ENCODE measurements at regions not wholly inside any gene's neighbourhood (a gene's known extent, or its start where the extent isn't known, plus 50 kb on each side); places are given as distances from the start of the nearest gene placed in this dataset.

DNA sequence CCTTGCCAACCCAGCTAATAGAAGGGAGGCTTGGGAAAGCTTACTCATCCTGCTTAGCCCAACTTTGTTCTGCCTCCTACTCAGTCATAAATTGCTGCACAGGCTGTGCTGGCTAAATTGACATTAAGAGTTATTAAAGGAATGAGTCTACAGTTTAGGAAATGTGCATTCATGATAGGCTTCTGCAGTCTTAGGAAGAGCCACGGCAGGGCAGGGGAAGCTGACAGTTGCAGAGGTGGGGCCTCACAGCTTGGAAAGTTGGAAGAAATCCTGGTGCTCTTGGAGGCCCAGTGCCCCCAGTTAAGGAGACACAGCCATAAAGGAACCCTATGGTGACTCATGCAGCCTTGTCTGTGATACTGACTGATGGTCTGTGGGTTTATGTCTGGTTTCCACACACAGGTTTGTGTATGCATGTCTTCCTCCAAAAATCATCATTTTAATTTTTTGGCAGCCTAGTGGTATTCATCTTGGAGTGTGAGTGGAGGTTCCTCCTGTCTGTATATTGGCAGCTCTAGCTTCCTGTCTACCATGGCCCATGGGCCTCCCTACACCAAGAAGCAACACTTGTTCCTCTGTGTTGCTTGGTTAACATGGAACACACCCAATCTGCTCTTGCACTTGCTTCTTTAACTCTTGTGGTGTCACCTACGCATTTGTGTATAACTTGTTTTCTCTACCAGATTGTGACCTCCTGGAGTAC, 135.0 kb upstream of the KL start:
- peaks cover 2% of the 10 kb centered on the region for H3K9me3 ChIP-seq (ENCODE audit: low read length)
- H3K4me3 ChIP-seq (ENCODE audit: low read length), result no peak overlapping the region
- no peaks in the 10 kb centered on the region for H3K4me1 ChIP-seq (ENCODE audit: insufficient read depth, low read length)
- no peaks in the 10 kb centered on the region for H3K36me3 ChIP-seq (ENCODE audit: insufficient read depth, low read length)
- H2AFZ ChIP-seq (ENCODE audit: low read depth, low read length), result no peak overlapping the region
- no peaks in the 10 kb centered on the region for H3K27me3 ChIP-seq (ENCODE audit: insufficient read depth, low read length)

DNA sequence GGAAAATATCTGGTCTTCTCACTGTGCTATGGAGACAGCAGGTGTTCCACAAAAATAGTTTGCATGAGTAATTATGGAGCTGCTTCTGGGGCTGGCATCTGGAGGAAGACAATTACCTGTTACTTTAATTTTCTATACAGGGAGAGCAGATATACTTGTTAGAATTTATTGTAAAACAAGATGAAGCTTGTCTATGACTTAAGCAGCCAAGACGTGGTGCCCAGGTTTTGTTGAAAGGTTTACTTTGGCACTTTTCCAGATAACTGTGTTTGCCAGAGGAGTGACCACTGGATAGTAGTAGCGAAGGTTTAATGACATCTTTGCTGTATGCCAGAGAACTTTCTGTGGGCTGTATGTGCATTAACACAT, 134.5 kb upstream of the KL start:
- Histone ChIP-seq H3K9me3 (ENCODE audit: low read length) (peaks cover 2% of the 10 kb centered on the region), H2AFZ (ENCODE audit: low read depth, low read length) (no peak overlapping the region), H3K4me3 (ENCODE audit: low read length) (no peak overlapping the region), H3K4me1 (ENCODE audit: insufficient read depth, low read length) (no peaks in the 10 kb centered on the region), H3K36me3 (ENCODE audit: insufficient read depth, low read length) (no peaks in the 10 kb centered on the region), H3K27me3 (ENCODE audit: insufficient read depth, low read length) (no peaks in the 10 kb centered on the region)

DNA sequence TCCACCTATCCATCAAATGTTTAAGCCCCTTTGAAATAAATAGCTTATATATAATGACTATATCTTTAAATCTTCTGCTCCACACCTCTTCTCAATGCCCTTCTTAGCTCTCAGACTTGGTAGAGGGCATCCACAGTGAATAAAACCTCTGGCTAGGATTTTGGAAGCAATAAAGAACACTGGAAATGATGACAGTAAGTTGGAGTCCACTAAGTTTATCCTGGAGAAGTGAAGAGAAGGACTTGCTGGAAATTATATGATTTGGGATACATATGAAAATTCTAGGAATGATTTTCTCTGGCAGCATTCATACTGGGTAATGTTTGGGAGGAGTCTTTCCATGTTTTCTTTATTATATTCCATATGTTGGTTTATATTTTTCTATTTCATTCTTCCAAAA, 133.5 kb upstream of the KL start:
- no peak overlapping the region for H3K4me3 ChIP-seq (ENCODE audit: low read length)
- no peak overlapping the region for H2AFZ ChIP-seq (ENCODE audit: low read depth, low read length)
- H3K9me3 ChIP-seq (ENCODE audit: low read length), result peaks cover 2% of the 10 kb centered on the region
- no peaks in the 10 kb centered on the region for H3K27me3 ChIP-seq (ENCODE audit: insufficient read depth, low read length)
- no peaks in the 10 kb centered on the region for H3K4me1 ChIP-seq (ENCODE audit: insufficient read depth, low read length)
- no peaks in the 10 kb centered on the region for H3K36me3 ChIP-seq (ENCODE audit: insufficient read depth, low read length)

DNA sequence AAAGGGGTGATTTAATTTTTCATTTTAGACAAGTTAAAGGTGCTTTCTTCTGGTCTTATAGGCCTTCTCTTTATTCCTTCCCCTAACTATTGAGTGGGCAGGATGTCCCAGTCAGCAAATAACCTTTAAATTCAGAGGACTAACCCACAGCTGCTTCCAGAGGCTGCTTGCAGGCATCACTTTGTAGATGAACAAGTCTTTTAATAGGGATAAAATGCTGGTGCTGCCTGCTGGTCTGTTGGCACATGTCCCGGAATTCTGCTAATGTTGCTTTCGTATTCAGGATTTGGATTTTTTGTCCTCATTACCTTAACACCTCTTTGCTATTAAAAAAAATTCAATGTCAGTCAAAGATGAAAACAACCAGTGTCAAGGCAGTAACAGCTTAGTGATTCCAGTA, 132.7 kb upstream of the KL start:
- Histone ChIP-seq H3K27me3 (ENCODE audit: insufficient read depth, low read length) (no peaks in the 10 kb centered on the region), H2AFZ (ENCODE audit: low read depth, low read length) (no peak overlapping the region), H3K4me3 (ENCODE audit: low read length) (no peak overlapping the region), H3K4me1 (ENCODE audit: insufficient read depth, low read length) (no peaks in the 10 kb centered on the region), H3K36me3 (ENCODE audit: insufficient read depth, low read length) (no peaks in the 10 kb centered on the region), H3K9me3 (ENCODE audit: low read length) (no peaks in the 10 kb centered on the region)

DNA sequence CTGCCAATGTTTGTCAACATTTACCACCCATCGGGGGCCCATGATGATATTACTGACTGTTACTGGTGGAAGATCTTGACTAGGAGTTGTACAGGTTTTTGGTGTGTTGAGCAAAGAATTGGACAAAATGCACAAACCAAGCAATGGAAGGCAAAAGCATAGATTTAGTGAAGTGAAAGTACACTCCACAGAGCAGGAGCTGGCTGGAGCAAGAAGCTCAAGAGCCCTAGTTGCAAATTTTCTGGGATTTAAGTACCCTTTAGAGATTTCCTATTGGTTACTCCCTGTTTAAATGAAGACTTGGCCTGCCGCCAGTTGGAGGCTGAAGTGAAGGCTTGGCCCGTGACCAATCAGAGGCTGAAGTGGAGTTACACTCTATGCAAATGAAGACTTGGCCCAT, 128.6 kb upstream of the KL start:
- Histone ChIP-seq H2AFZ (ENCODE audit: low read depth, low read length) (no peak overlapping the region), H3K9me3 (ENCODE audit: low read length) (no peaks in the 10 kb centered on the region), H3K4me1 (ENCODE audit: insufficient read depth, low read length) (no peaks in the 10 kb centered on the region), H3K36me3 (ENCODE audit: insufficient read depth, low read length) (no peaks in the 10 kb centered on the region), H3K27me3 (ENCODE audit: insufficient read depth, low read length) (no peaks in the 10 kb centered on the region), H3K4me3 (ENCODE audit: low read length) (no peak overlapping the region)

DNA sequence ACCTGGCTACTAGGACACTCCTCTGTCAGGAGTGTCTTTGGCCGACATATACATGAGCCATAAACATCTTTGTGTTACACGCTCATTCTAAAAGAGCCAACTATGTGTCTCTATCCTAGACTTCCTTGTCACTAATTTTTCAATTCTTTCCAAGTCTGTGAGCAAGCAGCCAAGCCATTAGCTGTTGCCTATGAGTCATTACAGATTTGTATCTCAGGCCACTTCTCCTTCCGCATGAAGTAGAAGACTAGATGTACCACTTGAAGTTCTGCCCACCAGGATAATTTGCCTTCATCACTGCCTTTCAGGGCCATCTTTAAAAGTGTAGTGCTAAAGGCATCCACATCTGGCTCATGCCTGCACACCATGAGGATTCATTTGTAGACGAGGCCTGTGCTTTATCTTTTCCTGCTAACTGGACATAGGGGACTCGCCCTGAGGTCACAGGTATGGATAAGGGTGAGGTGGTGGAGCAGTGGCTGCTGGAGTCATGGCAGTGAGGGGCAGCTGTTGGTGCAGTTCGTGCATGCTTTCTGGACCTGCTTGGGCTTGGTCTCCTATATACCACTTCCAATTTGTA, 126.1 kb upstream of the KL start:
- no peak overlapping the region for H3K4me3 ChIP-seq (ENCODE audit: low read length)
- no peaks in the 10 kb centered on the region for H3K9me3 ChIP-seq (ENCODE audit: low read length)
- peaks cover 4% of the 10 kb centered on the region for H3K4me1 ChIP-seq (ENCODE audit: insufficient read depth, low read length)
- no peaks in the 10 kb centered on the region for H3K36me3 ChIP-seq (ENCODE audit: insufficient read depth, low read length)
- H3K27me3 ChIP-seq (ENCODE audit: insufficient read depth, low read length), result no peaks in the 10 kb centered on the region
- no peak overlapping the region for H2AFZ ChIP-seq (ENCODE audit: low read depth, low read length)

DNA sequence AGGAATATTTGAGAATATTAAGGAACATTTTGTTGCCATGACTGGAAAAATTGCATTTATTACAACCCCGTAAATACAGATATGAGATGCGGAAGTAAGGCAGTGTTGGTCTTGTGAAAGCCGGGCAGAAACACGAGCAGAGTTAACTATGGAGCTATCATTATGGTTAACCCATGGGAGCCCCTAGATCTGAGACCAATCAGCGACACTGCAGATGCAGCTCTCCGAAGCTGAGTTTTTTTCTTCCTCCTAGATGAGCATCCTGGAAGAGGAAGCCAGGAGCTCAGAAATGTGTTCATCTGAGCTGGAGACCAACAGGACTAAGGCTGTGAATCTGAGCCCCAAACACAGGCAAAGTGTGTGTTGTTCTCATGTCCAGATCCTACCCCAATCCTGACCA, 123.0 kb upstream of the KL start:
- Histone ChIP-seq H3K4me3 (ENCODE audit: low read length) (no peak overlapping the region), H3K4me1 (ENCODE audit: insufficient read depth, low read length) (peaks cover 4% of the 10 kb centered on the region), H3K27me3 (ENCODE audit: insufficient read depth, low read length) (no peaks in the 10 kb centered on the region), H2AFZ (ENCODE audit: low read depth, low read length) (no peak overlapping the region), H3K9me3 (ENCODE audit: low read length) (no peaks in the 10 kb centered on the region), H3K36me3 (ENCODE audit: insufficient read depth, low read length) (no peaks in the 10 kb centered on the region)

DNA sequence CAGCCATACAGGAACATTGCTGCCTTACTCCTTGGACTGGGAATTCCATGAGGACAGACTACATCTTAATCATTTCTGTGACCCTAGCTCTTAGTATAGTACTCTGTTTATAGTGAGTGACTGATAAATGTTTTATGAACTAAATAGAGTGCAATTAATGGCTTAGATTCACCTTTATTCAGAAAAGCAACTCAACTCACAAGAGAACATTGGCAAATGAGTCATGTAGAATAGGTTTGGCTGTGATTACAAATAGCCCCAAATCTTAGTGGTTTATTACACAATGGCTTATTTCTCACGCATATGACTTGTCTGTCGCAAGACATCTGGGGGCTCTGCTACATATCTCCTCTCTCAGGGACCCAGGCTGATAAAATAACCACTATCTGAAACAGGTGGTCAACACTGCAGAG, 121.6 kb upstream of the KL start:
- H3K36me3 ChIP-seq (ENCODE audit: insufficient read depth, low read length), result no peaks in the 10 kb centered on the region
- H2AFZ ChIP-seq (ENCODE audit: low read depth, low read length), result no peak overlapping the region
- no peak overlapping the region for H3K4me3 ChIP-seq (ENCODE audit: low read length)
- H3K4me1 ChIP-seq (ENCODE audit: insufficient read depth, low read length), result peaks cover 4% of the 10 kb centered on the region
- H3K9me3 ChIP-seq (ENCODE audit: low read length), result no peaks in the 10 kb centered on the region
- H3K27me3 ChIP-seq (ENCODE audit: insufficient read depth, low read length), result no peaks in the 10 kb centered on the region

DNA sequence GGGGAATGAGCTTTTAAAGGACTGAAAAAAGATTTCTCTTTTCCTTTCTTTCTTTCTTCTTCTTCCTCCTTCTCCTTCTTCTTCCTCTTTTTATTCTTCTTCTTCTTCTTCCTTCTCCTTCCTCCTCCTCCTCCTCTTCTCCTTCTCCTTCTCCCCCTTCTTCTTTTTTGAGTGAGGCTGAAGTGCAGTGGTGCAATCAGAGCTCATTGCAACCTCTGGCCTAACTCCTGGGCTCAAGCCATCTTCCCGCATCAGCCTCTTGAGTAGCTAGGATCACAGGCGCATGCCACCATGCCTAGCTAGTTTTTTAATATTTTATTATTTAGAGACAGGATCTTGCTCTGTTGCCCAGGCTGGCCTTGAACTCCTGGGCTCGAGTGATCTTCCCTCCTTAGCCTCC, 120.9 kb upstream of the KL start:
- Histone ChIP-seq H3K4me1 (ENCODE audit: insufficient read depth, low read length) (peaks cover 4% of the 10 kb centered on the region), H3K9me3 (ENCODE audit: low read length) (no peaks in the 10 kb centered on the region), H3K4me3 (ENCODE audit: low read length) (no peak overlapping the region), H2AFZ (ENCODE audit: low read depth, low read length) (no peak overlapping the region), H3K27me3 (ENCODE audit: insufficient read depth, low read length) (no peaks in the 10 kb centered on the region), H3K36me3 (ENCODE audit: insufficient read depth, low read length) (no peaks in the 10 kb centered on the region)

DNA sequence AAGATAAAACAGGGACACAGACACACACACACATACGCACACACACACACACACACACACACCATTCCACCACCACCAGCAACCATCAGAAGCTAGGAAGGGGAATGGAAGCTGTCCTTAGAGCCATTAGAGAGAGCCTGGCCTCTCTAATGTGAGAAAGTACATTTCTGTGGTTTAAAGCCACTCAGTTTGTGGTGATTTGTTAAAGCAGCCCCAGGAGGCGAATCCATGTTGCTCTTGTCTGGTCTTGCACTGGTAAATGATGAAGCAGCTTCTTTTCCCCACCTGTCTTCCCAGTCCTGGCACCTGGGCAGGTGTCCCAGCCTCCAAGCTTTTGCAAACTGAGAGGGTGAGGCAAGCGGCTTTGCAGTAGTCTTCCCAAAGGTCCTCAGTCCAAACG, 118.9 kb upstream of the KL start:
- H3K4me1 ChIP-seq (ENCODE audit: insufficient read depth, low read length), result peaks cover 8% of the 10 kb centered on the region
- H3K4me3 ChIP-seq (ENCODE audit: low read length), result no peak overlapping the region
- no peaks in the 10 kb centered on the region for H3K27me3 ChIP-seq (ENCODE audit: insufficient read depth, low read length)
- H3K9me3 ChIP-seq (ENCODE audit: low read length), result no peaks in the 10 kb centered on the region
- no peak overlapping the region for H2AFZ ChIP-seq (ENCODE audit: low read depth, low read length)
- H3K36me3 ChIP-seq (ENCODE audit: insufficient read depth, low read length), result no peaks in the 10 kb centered on the region

DNA sequence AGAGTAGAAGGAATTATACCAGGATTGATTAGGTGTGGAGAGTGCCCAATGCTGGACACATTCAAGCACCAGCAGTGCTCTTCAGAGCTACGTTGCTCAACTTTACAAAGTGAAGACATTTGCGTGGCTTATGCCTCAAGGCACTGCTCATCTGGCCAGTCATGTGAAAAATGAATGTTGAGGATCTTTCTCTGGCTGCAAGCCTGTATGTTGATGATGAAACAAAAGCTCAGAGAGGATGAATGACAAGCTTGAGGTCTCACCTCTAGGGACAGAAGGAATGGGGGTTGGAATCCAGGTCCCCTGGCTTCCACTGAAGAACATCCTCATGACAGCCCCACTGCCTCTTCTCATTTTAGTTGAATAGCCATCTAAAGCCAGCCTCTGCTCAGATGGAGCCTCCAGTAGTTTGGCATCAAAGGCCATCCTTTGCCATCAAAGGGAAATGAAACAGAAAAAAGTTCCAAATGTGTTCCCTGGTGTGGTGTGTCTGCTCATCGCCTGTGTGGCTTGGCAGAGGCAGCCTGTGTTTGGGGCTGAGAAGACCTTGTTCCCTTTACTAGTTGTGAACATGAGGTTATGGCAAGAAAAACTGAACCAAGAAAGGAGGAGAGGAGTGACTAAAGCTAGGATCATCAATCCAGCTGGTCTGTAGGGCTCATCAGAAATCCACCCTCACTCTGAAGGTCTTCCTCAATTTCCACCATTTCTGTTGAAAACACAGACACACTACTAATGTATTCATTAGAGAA, 114.0 kb upstream of the KL start:
- no peaks in the 10 kb centered on the region for H3K9me3 ChIP-seq (ENCODE audit: low read length)

DNA sequence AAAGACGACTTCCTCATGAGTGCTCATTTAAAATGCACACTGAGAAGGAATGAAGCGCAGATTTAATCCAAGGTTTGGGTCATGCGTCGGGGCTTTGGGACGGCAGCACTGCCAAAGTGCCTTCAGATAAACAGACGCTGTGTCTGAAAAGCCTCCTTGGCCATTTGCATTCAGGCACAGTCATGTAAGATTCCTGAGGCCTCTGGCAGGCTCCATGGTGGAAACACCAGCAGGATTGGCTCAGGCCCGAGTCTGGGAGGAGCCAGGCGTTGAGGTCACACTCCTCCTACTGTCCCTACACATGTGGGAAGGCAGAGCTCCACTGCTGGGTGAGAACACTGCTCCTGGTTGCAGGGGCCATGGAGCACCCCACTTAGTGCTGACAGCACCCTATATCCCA, 113.3 kb upstream of the KL start:
- Histone ChIP-seq H2AFZ (ENCODE audit: low read depth, low read length) (peak overlapping the region; percentile 63), H3K27me3 (ENCODE audit: insufficient read depth, low read length) (no peaks in the 10 kb centered on the region), H3K9me3 (ENCODE audit: low read length) (no peaks in the 10 kb centered on the region), H3K4me3 (ENCODE audit: low read length) (no peak overlapping the region), H3K36me3 (ENCODE audit: insufficient read depth, low read length) (no peaks in the 10 kb centered on the region), H3K4me1 (ENCODE audit: insufficient read depth, low read length) (peaks cover 13% of the 10 kb centered on the region)

More for the DNA sequence above, 114.0 kb upstream of the KL start:
- H3K4me1 ChIP-seq (ENCODE audit: insufficient read depth, low read length), result peaks cover 13% of the 10 kb centered on the region
- H3K4me3 ChIP-seq (ENCODE audit: low read length), result no peak overlapping the region
- peak overlapping the region; percentile 63 for H2AFZ ChIP-seq (ENCODE audit: low read depth, low read length)
- no peaks in the 10 kb centered on the region for H3K27me3 ChIP-seq (ENCODE audit: insufficient read depth, low read length)
- H3K36me3 ChIP-seq (ENCODE audit: insufficient read depth, low read length), result no peaks in the 10 kb centered on the region

DNA sequence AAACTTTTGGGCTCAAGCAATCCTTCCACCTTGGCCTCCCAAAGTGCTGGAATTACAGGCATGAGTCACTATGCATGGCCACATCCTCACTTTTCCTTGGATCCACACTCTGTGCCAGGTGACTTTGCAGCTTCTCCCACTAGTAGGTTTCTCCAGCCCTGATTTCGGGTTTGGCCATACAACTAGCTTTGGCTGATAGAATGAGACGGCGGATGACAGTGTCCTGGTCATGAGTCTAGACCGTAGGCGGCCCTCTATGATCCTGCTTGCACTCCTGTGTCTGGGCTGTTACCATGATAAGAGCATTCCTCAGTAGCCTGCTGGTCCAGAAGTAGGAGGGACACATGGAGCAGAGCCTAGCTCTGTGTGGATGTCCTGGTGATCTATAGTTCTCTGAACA, 112.5 kb upstream of the KL start:
- H3K4me1 ChIP-seq (ENCODE audit: insufficient read depth, low read length), result peaks cover 13% of the 10 kb centered on the region
- H3K9me3 ChIP-seq (ENCODE audit: low read length), result no peaks in the 10 kb centered on the region
- no peaks in the 10 kb centered on the region for H3K36me3 ChIP-seq (ENCODE audit: insufficient read depth, low read length)
- H2AFZ ChIP-seq (ENCODE audit: low read depth, low read length), result no peak overlapping the region
- no peak overlapping the region for H3K4me3 ChIP-seq (ENCODE audit: low read length)
- no peaks in the 10 kb centered on the region for H3K27me3 ChIP-seq (ENCODE audit: insufficient read depth, low read length)
